Activated CD4-positive, alpha-beta T cell treated with anti-CD3 and anti-CD28 coated beads, Interleukin-2, amount 50 U/mL, for 16 hours (primary cell): ENCODE measurements at regions not wholly inside any gene's neighbourhood (a gene's known extent, or its start where the extent isn't known, plus 50 kb on each side); places are given as distances from the start of the nearest gene placed in this dataset.

Source experiments
- DNase-seq: peaks from one replicate; pipeline ENCODE4 v3.0.0-alpha.2; 2020

- no peak for DNase-seq
Measured at GRCh38 chr16:18050777-18051176, 285.8 kb downstream of the NPIPA8 start.

GRCh38 chr16:18050234-18050633 is 286.3 kb downstream of the NPIPA8 start:
- no peak for DNase-seq

GRCh38 chr16:18049547-18050133 is 286.9 kb downstream of the NPIPA8 start:
- DNase-seq = no peak

- no peak for DNase-seq
Measured at GRCh38 chr16:18048853-18049546, 287.5 kb downstream of the NPIPA8 start.

GRCh38 chr16:18047761-18048160 is 288.8 kb downstream of the NPIPA8 start:
- DNase-seq = no peak

GRCh38 chr16:18045356-18045755 is 291.2 kb downstream of the NPIPA8 start:
- no peak for DNase-seq

- no peak for DNase-seq
Measured at GRCh38 chr16:18041864-18042834, 294.4 kb downstream of the NPIPA8 start.

GRCh38 chr16:18039931-18040330 is 296.6 kb downstream of the NPIPA8 start:
- DNase-seq = no peak

GRCh38 chr16:18037051-18037450 is 299.5 kb downstream of the NPIPA8 start:
- no peak for DNase-seq

- no peak for DNase-seq
Measured at GRCh38 chr16:18024611-18025010, 311.9 kb downstream of the NPIPA8 start.

GRCh38 chr16:18018376-18018775 is 318.2 kb downstream of the NPIPA8 start:
- no peak for DNase-seq

- no peak for DNase-seq
Measured at GRCh38 chr16:18013863-18014262, 322.7 kb downstream of the NPIPA8 start.

GRCh38 chr16:18008356-18008755 is 328.2 kb downstream of the NPIPA8 start:
- no peak for DNase-seq

GRCh38 chr16:18003033-18003432 is 333.5 kb downstream of the NPIPA8 start:
- DNase-seq = no peak

GRCh38 chr16:17998996-17999395 is 337.5 kb downstream of the NPIPA8 start:
- no peak for DNase-seq

- no peak for DNase-seq
Measured at GRCh38 chr16:17998550-17998949, 338.0 kb downstream of the NPIPA8 start.

GRCh38 chr16:17994027-17994426 is 342.5 kb downstream of the NPIPA8 start:
- no peak for DNase-seq

- no peak for DNase-seq
Measured at GRCh38 chr16:17992416-17992815, 344.1 kb downstream of the NPIPA8 start.

GRCh38 chr16:17989255-17989654 is 347.3 kb downstream of the NPIPA8 start:
- DNase-seq = no peak

- DNase-seq = no peak
Measured at GRCh38 chr16:17988839-17989238, 347.7 kb downstream of the NPIPA8 start.

- DNase-seq = no peak
Measured at GRCh38 chr16:17986991-17987390, 349.5 kb downstream of the NPIPA8 start.

GRCh38 chr16:17984810-17985209 is 351.7 kb downstream of the NPIPA8 start:
- no peak for DNase-seq

- no peak for DNase-seq
Measured at GRCh38 chr16:17983847-17984639, 352.5 kb downstream of the NPIPA8 start.
